ENCODE measurements at regions not wholly inside any gene's neighbourhood (a gene's known extent, or its start where the extent isn't known, plus 50 kb on each side); places are given as distances from the start of the nearest gene placed in this dataset.

GRCh38 chr5:126251024-126251423, 172.2 kb upstream of the GRAMD2B start:
- TF ChIP-seq EP300 (IDR thresholded peaks at IDR 0.05; ENCODE audit: borderline replicate concordance) (no peak), CREB1 (IDR thresholded peaks at IDR 0.05; ENCODE audit: low read depth) (no peak), TAF1 (IDR thresholded peaks at IDR 0.05; ENCODE audit: low read depth) (no peak), ZBTB7A (IDR thresholded peaks at IDR 0.05; ENCODE audit: low read depth) (no peak), TCF12 (IDR thresholded peaks at IDR 0.05; ENCODE audit: low read depth) (no peak)

DNA sequence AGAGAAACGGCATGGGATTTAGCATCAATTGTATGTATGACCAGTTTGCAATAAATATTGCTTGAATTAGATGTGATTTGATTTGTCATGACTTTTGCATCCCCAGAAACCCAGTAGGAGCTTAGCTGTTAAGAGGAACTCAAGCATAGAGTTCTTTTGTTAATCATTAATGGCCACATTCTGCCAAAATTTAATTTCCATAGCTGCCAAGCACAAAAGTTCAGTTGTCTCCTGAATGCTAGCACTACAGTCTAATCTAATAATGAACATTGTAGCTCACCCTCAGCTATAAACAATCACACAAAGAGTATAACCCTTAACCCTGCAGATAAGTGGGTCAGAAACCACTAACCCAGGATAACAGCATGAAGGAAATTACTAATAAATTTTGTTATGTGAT, 169.8 kb upstream of the GRAMD2B start:
- TF ChIP-seq TCF12 (IDR thresholded peaks at IDR 0.05; ENCODE audit: low read depth) (no peak), EP300 (IDR thresholded peaks at IDR 0.05; ENCODE audit: borderline replicate concordance) (no peak), TEAD4 (IDR thresholded peaks at IDR 0.05) (no peak)
- TF ChIP-seq, protein P1, sequence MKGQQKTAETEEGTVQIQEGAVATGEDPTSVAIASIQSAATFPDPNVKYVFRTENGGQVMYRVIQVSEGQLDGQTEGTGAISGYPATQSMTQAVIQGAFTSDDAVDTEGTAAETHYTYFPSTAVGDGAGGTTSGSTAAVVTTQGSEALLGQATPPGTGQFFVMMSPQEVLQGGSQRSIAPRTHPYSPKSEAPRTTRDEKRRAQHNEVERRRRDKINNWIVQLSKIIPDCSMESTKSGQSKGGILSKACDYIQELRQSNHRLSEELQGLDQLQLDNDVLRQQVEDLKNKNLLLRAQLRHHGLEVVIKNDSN (IDR thresholded peaks at IDR 0.05) = no peak

DNA sequence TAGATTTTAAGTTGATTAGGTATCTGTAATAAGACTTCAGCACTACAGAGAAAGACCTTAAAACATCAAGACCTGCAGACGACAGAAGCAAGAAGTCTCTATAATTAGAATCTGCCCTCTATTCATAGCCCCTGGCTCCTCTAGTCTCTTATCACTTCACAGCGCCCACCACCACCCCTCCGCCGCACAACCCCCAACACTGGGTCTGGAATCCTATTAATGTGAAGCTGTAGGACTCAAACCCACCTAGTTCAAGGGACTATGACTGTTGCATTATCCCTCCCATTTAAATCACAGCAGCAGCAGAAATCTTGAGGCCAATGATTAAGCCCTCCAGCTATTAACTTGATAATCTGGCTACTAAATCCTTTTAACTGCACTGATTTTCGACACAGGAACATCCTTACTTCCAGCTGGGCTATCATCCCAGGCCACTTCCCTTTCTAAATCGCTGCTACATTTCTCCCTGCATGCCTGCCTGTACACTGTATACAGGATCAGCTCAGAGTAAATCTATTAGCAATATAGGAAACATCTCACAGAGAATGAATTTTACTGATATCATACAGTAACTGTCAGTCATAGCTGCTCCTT, 159.5 kb upstream of the GRAMD2B start:
- TF ChIP-seq RAD21 (IDR thresholded peaks at IDR 0.05; ENCODE audit: low read depth) = no peak
- no peak for TF ChIP-seq TAF1 (IDR thresholded peaks at IDR 0.05; ENCODE audit: low read depth)
- no peak for TF ChIP-seq YY1 (IDR thresholded peaks at IDR 0.05; ENCODE audit: low read depth)
- TF ChIP-seq, protein P2, sequence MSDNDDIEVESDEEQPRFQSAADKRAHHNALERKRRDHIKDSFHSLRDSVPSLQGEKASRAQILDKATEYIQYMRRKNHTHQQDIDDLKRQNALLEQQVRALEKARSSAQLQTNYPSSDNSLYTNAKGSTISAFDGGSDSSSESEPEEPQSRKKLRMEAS (IDR thresholded peaks at IDR 0.05) = no peak
- no peak for TF ChIP-seq CREB1 (IDR thresholded peaks at IDR 0.05; ENCODE audit: low read depth)
- TF ChIP-seq EGR1 (IDR thresholded peaks at IDR 0.05) = no peak
- TF ChIP-seq REST (IDR thresholded peaks at IDR 0.05; ENCODE audit: low read depth) = no peak
- TF ChIP-seq ZBTB7A (IDR thresholded peaks at IDR 0.05; ENCODE audit: low read depth) = no peak
- no peak for TF ChIP-seq EP300 (IDR thresholded peaks at IDR 0.05; ENCODE audit: borderline replicate concordance)
- TF ChIP-seq NFIC (IDR thresholded peaks at IDR 0.05) = no peak
- TF ChIP-seq FOXM1 (IDR thresholded peaks at IDR 0.05; ENCODE audit: borderline replicate concordance, low read depth) = no peak
- TF ChIP-seq TCF12 (IDR thresholded peaks at IDR 0.05; ENCODE audit: low read depth) = no peak
- no peak for TF ChIP-seq CEBPB (IDR thresholded peaks at IDR 0.05)
- TF ChIP-seq, protein P1 (IDR thresholded peaks at IDR 0.05) = no peak
- TF ChIP-seq TEAD4 (IDR thresholded peaks at IDR 0.05) = no peak

DNA sequence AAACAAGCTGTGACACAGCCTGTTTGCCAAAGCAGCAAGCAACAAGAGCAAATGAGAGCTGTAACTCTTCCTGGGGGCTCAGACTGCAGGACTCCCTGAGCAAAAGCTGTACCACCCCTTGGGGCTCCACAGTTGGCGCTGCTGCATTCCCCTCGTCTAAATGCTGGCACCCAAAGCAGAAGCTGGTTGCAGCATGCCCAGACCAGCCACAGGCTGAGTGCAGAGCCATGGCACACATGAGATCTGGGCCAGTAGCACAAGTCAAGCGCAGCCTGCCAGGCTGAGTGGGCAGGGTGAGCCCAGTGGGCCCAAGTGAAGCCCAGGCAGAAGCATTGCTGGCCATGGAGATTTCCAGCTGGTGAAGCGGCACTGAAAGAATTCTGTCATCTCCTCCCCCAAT, 157.3 kb upstream of the GRAMD2B start:
- TF ChIP-seq RAD21 (IDR thresholded peaks at IDR 0.05; ENCODE audit: low read depth) = no peak
- no peak for TF ChIP-seq ZBTB7A (IDR thresholded peaks at IDR 0.05; ENCODE audit: low read depth)
- TF ChIP-seq TAF1 (IDR thresholded peaks at IDR 0.05; ENCODE audit: low read depth) = no peak
- TF ChIP-seq REST (IDR thresholded peaks at IDR 0.05; ENCODE audit: low read depth) = no peak
- no peak for TF ChIP-seq EGR1 (IDR thresholded peaks at IDR 0.05)
- TF ChIP-seq, protein P1 (IDR thresholded peaks at IDR 0.05) = no peak
- TF ChIP-seq NFIC (IDR thresholded peaks at IDR 0.05) = no peak
- no peak for TF ChIP-seq EP300 (IDR thresholded peaks at IDR 0.05; ENCODE audit: borderline replicate concordance)

- no peak for TF ChIP-seq FOXM1 (IDR thresholded peaks at IDR 0.05; ENCODE audit: borderline replicate concordance, low read depth)
- TF ChIP-seq RAD21 (IDR thresholded peaks at IDR 0.05; ENCODE audit: low read depth) = no peak
- no peak for TF ChIP-seq EP300 (IDR thresholded peaks at IDR 0.05; ENCODE audit: borderline replicate concordance)
- no peak for TF ChIP-seq ZBTB7A (IDR thresholded peaks at IDR 0.05; ENCODE audit: low read depth)
- TF ChIP-seq, protein P2 (IDR thresholded peaks at IDR 0.05) = no peak
- TF ChIP-seq, protein P1 (IDR thresholded peaks at IDR 0.05) = no peak
- no peak for TF ChIP-seq TAF1 (IDR thresholded peaks at IDR 0.05; ENCODE audit: low read depth)
- TF ChIP-seq TEAD4 (IDR thresholded peaks at IDR 0.05) = no peak
- no peak for TF ChIP-seq YY1 (IDR thresholded peaks at IDR 0.05; ENCODE audit: low read depth)
- no peak for TF ChIP-seq EGR1 (IDR thresholded peaks at IDR 0.05)
These were observed 155.8 kb upstream of the GRAMD2B start for GRCh38 chr5:126267438-126267837.
